Trophoblast cell (in vitro differentiated cells and primary cell): ENCODE measurements at regions not wholly inside any gene's neighbourhood (a gene's known extent, or its start where the extent isn't known, plus 50 kb on each side); places are given as distances from the start of the nearest gene placed in this dataset.

Source experiments
- DNase-seq, 2 donors: peaks; one replicate each; pipeline ENCODE4 v3.0.0-alpha.2; 2016
- H2AFZ ChIP-seq: 2 replicates; pipeline ENCODE4 v1.6.1; 2013; ENCODE audit warnings: low read length, moderate library complexity, mild to moderate bottlenecking; ENCODE audit not compliant: insufficient read depth, poor library complexity
- H2AK5ac ChIP-seq: 2 replicates; pipeline ENCODE4 v1.6.1; 2013; ENCODE audit warnings: mild to moderate bottlenecking, low read length
- H2BK120ac ChIP-seq: 2 replicates; pipeline ENCODE4 v1.6.1; 2013; ENCODE audit warnings: low read length, mild to moderate bottlenecking, moderate library complexity; ENCODE audit not compliant: insufficient read depth, poor library complexity
- H2BK12ac ChIP-seq: 2 replicates; pipeline ENCODE4 v1.6.1; 2013; ENCODE audit warnings: mild to moderate bottlenecking, low read length, moderate library complexity
- H2BK5ac ChIP-seq: 2 replicates; pipeline ENCODE4 v1.6.1; 2013; ENCODE audit warnings: low read length, low read depth, moderate library complexity, mild to moderate bottlenecking; ENCODE audit not compliant: poor library complexity
- H3K14ac ChIP-seq: 2 replicates; pipeline ENCODE4 v1.6.1; 2013; ENCODE audit warnings: mild to moderate bottlenecking, low read length
- H3K18ac ChIP-seq: 2 replicates; pipeline ENCODE4 v1.6.1; 2013; ENCODE audit warnings: mild to moderate bottlenecking, low read length
- H3K23ac ChIP-seq: 2 replicates; pipeline ENCODE4 v1.6.1; 2013; ENCODE audit warnings: low read length
- H3K27ac ChIP-seq: 2 replicates; pipeline ENCODE4 v1.5.1; 2013; ENCODE audit warnings: low read depth, mild to moderate bottlenecking, inconsistent platforms, low read length, moderate library complexity
- H3K27me3 ChIP-seq: 2 replicates; pipeline ENCODE4 v1.6.1; 2013; ENCODE audit warnings: inconsistent platforms, mild to moderate bottlenecking, low read length, moderate library complexity; ENCODE audit not compliant: insufficient read depth
- H3K36me3 ChIP-seq, 2 experiments: 1 replicate in 1 of 2; 2 replicates in 1 of 2; pipeline ENCODE4 v1.6.1; 2013; ENCODE audit warnings: low read length in 2 of 2, mild to moderate bottlenecking in 2 of 2, moderate library complexity in 1 of 2; ENCODE audit not compliant: insufficient read depth in 2 of 2, control insufficient read depth in 1 of 2
- H3K4ac ChIP-seq: 2 replicates; pipeline ENCODE4 v1.6.1; 2013; ENCODE audit warnings: low read depth, mild to moderate bottlenecking, low read length, moderate library complexity
- H3K4me1 ChIP-seq, 2 experiments: 1 replicate in 1 of 2; 2 replicates in 1 of 2; pipeline ENCODE4 v1.6.1; 2013; ENCODE audit warnings: low read length in 2 of 2, mild to moderate bottlenecking in 2 of 2, moderate library complexity in 1 of 2; ENCODE audit not compliant: insufficient read depth in 2 of 2, control insufficient read depth in 1 of 2
- H3K4me2 ChIP-seq: 2 replicates; pipeline ENCODE4 v1.6.1; 2013; ENCODE audit warnings: inconsistent platforms, mild to moderate bottlenecking, low read length, moderate library complexity
- H3K4me3 ChIP-seq: 2 replicates; pipeline ENCODE4 v1.5.1; 2013; ENCODE audit warnings: mild to moderate bottlenecking, low read depth, low read length, inconsistent platforms
- H3K79me1 ChIP-seq: one replicate; pipeline ENCODE4 v1.6.1; 2013; ENCODE audit warnings: low read length
- H3K79me2 ChIP-seq: 2 replicates; pipeline ENCODE4 v1.6.1; 2013; ENCODE audit warnings: low read length, mild to moderate bottlenecking; ENCODE audit not compliant: control insufficient read depth, insufficient read depth, poor library complexity
- H3K9ac ChIP-seq: 2 replicates; pipeline ENCODE4 v1.6.1; 2013; ENCODE audit warnings: mild to moderate bottlenecking, low read length
- H3K9me3 ChIP-seq: 2 replicates; pipeline ENCODE4 v1.6.1; 2013; ENCODE audit warnings: low read depth, mild to moderate bottlenecking, control low read depth, inconsistent platforms, low read length; ENCODE audit not compliant: insufficient read depth
- H4K12ac ChIP-seq: 2 replicates; pipeline ENCODE4 v1.6.1; 2013; ENCODE audit warnings: low read depth, mild to moderate bottlenecking, low read length, moderate library complexity
- H4K8ac ChIP-seq: 2 replicates; pipeline ENCODE4 v1.6.1; 2013; ENCODE audit warnings: low read depth, mild to moderate bottlenecking, low read length, moderate library complexity
- H4K91ac ChIP-seq: one replicate; pipeline ENCODE4 v1.6.1; 2013; ENCODE audit warnings: low read depth, mild to moderate bottlenecking, low read length, moderate library complexity
- WGBS: extraction: QIAGEN DNeasy Blood & Tissue Kit; methylation state at CpG from one replicate; pipeline ENCODE4 v1.1.7; 2013; ENCODE audit warnings: missing lambda C conversion rate; ENCODE audit not compliant: insufficient read length, insufficient coverage; ENCODE audit errors: extremely low coverage; 5-methylcytosine and 5-hydroxymethylcytosine counted together

GRCh38 chr13:73367886-73368285 is 309.1 kb downstream of the KLF5 start:
- no peak overlapping the region for H3K4me3 ChIP-seq
- H2BK5ac ChIP-seq: no peak overlapping the region
- H3K27ac ChIP-seq: no peak overlapping the region
- no peak overlapping the region for H3K4ac ChIP-seq
- no peaks in the 10 kb centered on the region for H3K36me3 ChIP-seq
- H3K4me2 ChIP-seq: no peak overlapping the region
- peaks cover 0 to 2% of the 10 kb centered on the region in 2 experiments for H3K4me1 ChIP-seq
- no peaks in the 10 kb centered on the region for H3K79me2 ChIP-seq
- no peak overlapping the region for H4K91ac ChIP-seq
- no peak overlapping the region for H2BK12ac ChIP-seq
- no peak overlapping the region for H3K9ac ChIP-seq
- H2BK120ac ChIP-seq: no peak overlapping the region
- H2AFZ ChIP-seq: no peak overlapping the region
- H3K18ac ChIP-seq: no peak overlapping the region
- WGBS: no CpG with 5 or more reads among the region's 5 CpGs
- H3K27me3 ChIP-seq: no peaks in the 10 kb centered on the region
- H4K12ac ChIP-seq: no peak overlapping the region
- no peak overlapping the region for H3K14ac ChIP-seq
- no peak overlapping the region for H3K23ac ChIP-seq
- no peak for DNase-seq
- H2AK5ac ChIP-seq: no peak overlapping the region
- no peak overlapping the region for H4K8ac ChIP-seq
- H3K9me3 ChIP-seq: no peaks in the 10 kb centered on the region
- H3K79me1 ChIP-seq: no peaks in the 10 kb centered on the region

- no peaks in the 10 kb centered on the region for H3K9me3 ChIP-seq
Measured at GRCh38 chr13:73366241-73366640, 307.4 kb downstream of the KLF5 start.

GRCh38 chr13:73365681-73366080 is 306.9 kb downstream of the KLF5 start:
- WGBS: no CpG with 5 or more reads among the region's 4 CpGs
- no peak overlapping the region for H3K9ac ChIP-seq
- no peak overlapping the region for H3K4me2 ChIP-seq
- H3K79me1 ChIP-seq: no peaks in the 10 kb centered on the region
- no peak overlapping the region for H3K14ac ChIP-seq
- no peak overlapping the region for H3K23ac ChIP-seq
- H4K12ac ChIP-seq: no peak overlapping the region
- no peaks in the 10 kb centered on the region for H3K4me1 ChIP-seq
- H4K91ac ChIP-seq: no peak overlapping the region
- H3K27ac ChIP-seq: no peak overlapping the region
- H2BK120ac ChIP-seq: no peak overlapping the region
- H3K79me2 ChIP-seq: no peaks in the 10 kb centered on the region
- H4K8ac ChIP-seq: no peak overlapping the region
- no peaks in the 10 kb centered on the region for H3K9me3 ChIP-seq
- H3K27me3 ChIP-seq: no peaks in the 10 kb centered on the region
- H3K4me3 ChIP-seq: no peak overlapping the region
- H2AK5ac ChIP-seq: no peak overlapping the region
- no peak overlapping the region for H2AFZ ChIP-seq
- DNase-seq: no peak
- H3K4ac ChIP-seq: no peak overlapping the region
- no peak overlapping the region for H3K18ac ChIP-seq
- no peaks in the 10 kb centered on the region for H3K36me3 ChIP-seq
- no peak overlapping the region for H2BK12ac ChIP-seq
- no peak overlapping the region for H2BK5ac ChIP-seq

More at GRCh38 chr13:73366241-73366640, 307.4 kb downstream of the KLF5 start:
- Histone ChIP-seq H2BK12ac (no peak overlapping the region), H2BK120ac (no peak overlapping the region), H3K79me2 (no peaks in the 10 kb centered on the region), H3K14ac (no peak overlapping the region), H3K4me2 (no peak overlapping the region), H3K4me1 (no peaks in the 10 kb centered on the region), H3K9ac (no peak overlapping the region), H3K23ac (no peak overlapping the region), H3K27ac (no peak overlapping the region), H3K36me3 (no peaks in the 10 kb centered on the region), H3K18ac (no peak overlapping the region), H3K79me1 (no peaks in the 10 kb centered on the region), H2BK5ac (no peak overlapping the region), H4K8ac (no peak overlapping the region), H3K4ac (no peak overlapping the region), H4K91ac (no peak overlapping the region), H2AFZ (no peak overlapping the region), H3K4me3 (no peak overlapping the region), H2AK5ac (no peak overlapping the region), H4K12ac (no peak overlapping the region), H3K27me3 (no peaks in the 10 kb centered on the region)
- DNase-seq: no peak
- WGBS: no CpG with 5 or more reads among the region's 3 CpGs

GRCh38 chr13:73365252-73365651 is 306.4 kb downstream of the KLF5 start:
- no peak overlapping the region for H3K27ac ChIP-seq
- H3K27me3 ChIP-seq: no peaks in the 10 kb centered on the region
- H4K12ac ChIP-seq: no peak overlapping the region
- no peaks in the 10 kb centered on the region for H3K9me3 ChIP-seq
- H3K9ac ChIP-seq: no peak overlapping the region
- no peak overlapping the region for H4K8ac ChIP-seq
- H2AK5ac ChIP-seq: no peak overlapping the region
- H2AFZ ChIP-seq: no peak overlapping the region
- no peak overlapping the region for H4K91ac ChIP-seq
- DNase-seq: no peak
- H3K79me2 ChIP-seq: no peaks in the 10 kb centered on the region
- H3K14ac ChIP-seq: no peak overlapping the region
- no CpG with 5 or more reads among the region's 3 CpGs for WGBS
- no peak overlapping the region for H2BK12ac ChIP-seq
- H3K4me2 ChIP-seq: no peak overlapping the region
- H3K36me3 ChIP-seq: no peaks in the 10 kb centered on the region
- no peaks in the 10 kb centered on the region for H3K4me1 ChIP-seq
- H3K4me3 ChIP-seq: no peak overlapping the region
- no peak overlapping the region for H3K4ac ChIP-seq
- no peak overlapping the region for H3K18ac ChIP-seq
- H2BK120ac ChIP-seq: no peak overlapping the region
- H3K79me1 ChIP-seq: no peaks in the 10 kb centered on the region
- no peak overlapping the region for H3K23ac ChIP-seq
- no peak overlapping the region for H2BK5ac ChIP-seq
